ENCODE measurements at regions not wholly inside any gene's neighbourhood (a gene's known extent, or its start where the extent isn't known, plus 50 kb on each side); places are given as distances from the start of the nearest gene placed in this dataset.
A peak's percentile ranks its signal among the peaks of the same experiment; 100 is the strongest.

- TF ChIP-seq CTCF (IDR thresholded peaks at IDR 0.05 in 4 of 5, conservative IDR thresholded peaks at IDR 0.05 in 1 of 5), result peak; percentile 61 to 85 (median 75)
- TF ChIP-seq POLR2A (IDR thresholded peaks at IDR 0.05), result no peak
Measured at GRCh38 chr1:117754061-117754969, 148.5 kb downstream of the TENT5C start.

Data from gastrocnemius medialis (tissue), 4 donors.